SH-SY5Y (cell line): ENCODE measurements at regions not wholly inside any gene's neighbourhood (a gene's known extent, or its start where the extent isn't known, plus 50 kb on each side); places are given as distances from the start of the nearest gene placed in this dataset.

Source experiments
- GATA2 ChIP-seq: IDR thresholded peaks from 2 replicates; pipeline ENCODE4 v1.6.1; 2011; ENCODE audit warnings: mild to moderate bottlenecking, low read depth, low read length
- GATA3 ChIP-seq: IDR thresholded peaks from 2 replicates; pipeline ENCODE4 v1.6.1; 2011; ENCODE audit warnings: low read depth, mild to moderate bottlenecking, low read length, moderate library complexity

DNA sequence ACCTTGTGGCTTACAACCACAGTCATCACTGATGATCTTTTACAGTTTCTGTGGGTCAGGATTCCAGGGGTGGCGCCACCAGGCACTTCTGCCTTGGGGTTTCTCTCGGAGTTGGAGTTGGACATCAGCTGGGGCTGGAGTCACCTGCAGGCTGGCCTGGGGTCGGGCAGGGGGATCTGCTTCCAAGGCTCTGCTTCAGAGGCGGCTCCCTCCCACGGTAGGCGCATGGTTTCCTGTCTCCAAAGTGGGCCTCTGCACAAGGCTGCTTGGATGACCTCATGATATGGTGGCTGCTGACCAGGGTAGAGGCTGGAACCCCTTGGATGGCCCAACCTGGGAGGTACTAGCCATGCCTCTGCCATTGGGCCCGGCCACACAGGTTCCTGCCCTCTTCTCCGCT, 170.6 kb upstream of the CIBAR2 start:
- TF ChIP-seq GATA2: no peak
- TF ChIP-seq GATA3: no peak
